DND-41 (cell line): ENCODE measurements at regions not wholly inside any gene's neighbourhood (a gene's known extent, or its start where the extent isn't known, plus 50 kb on each side); places are given as distances from the start of the nearest gene placed in this dataset.

ENCODE experiments used
- ATAC-seq: fragments of 200-7000 bp; cut with Tn5 transposase; 3 replicates; pipeline ENCODE4 v1.9.1; 2021; ENCODE audit warnings: low read depth; ENCODE audit not compliant: insufficient read depth
- DNase-seq: peaks from one replicate; pipeline ENCODE4 v3.0.0-alpha.2; 2020
- H2AFZ ChIP-seq: 2 replicates; pipeline ENCODE4 v1.6.0; 2012; ENCODE audit warnings: low read depth, low read length
- H3K27ac ChIP-seq: 2 replicates; pipeline ENCODE4 v1.5.1; 2012; ENCODE audit warnings: low read length, inconsistent platforms
- H3K27me3 ChIP-seq: fragments of 200-600 bp; sonication (generic); 2 replicates; pipeline ENCODE4 v1.6.0; 2012; ENCODE audit warnings: low read length, mild to moderate bottlenecking, inconsistent platforms; ENCODE audit not compliant: insufficient read depth, poor library complexity
- H3K36me3 ChIP-seq: 2 replicates; pipeline ENCODE4 v1.5.1; 2012; ENCODE audit warnings: low read length, inconsistent platforms; ENCODE audit not compliant: insufficient read depth
- H3K4me1 ChIP-seq: 2 replicates; pipeline ENCODE4 v1.5.1; 2012; ENCODE audit warnings: mild to moderate bottlenecking, low read length; ENCODE audit not compliant: insufficient read depth
- H3K4me2 ChIP-seq: 2 replicates; pipeline ENCODE4 v1.6.0; 2012; ENCODE audit warnings: mild to moderate bottlenecking, moderate library complexity, low read length, inconsistent platforms; ENCODE audit not compliant: insufficient read depth
- H3K4me3 ChIP-seq, 2 experiments: fragments of 200-600 bp in 1 of 2; shearing (Covaris generic) in 1 of 2; 2 replicates each; pipeline ENCODE4 v1.5.1; 2012 to 2016; ENCODE audit warnings: inconsistent platforms in 2 of 2, low read length in 2 of 2, mild to moderate bottlenecking in 2 of 2, low read depth in 1 of 2, moderate library complexity in 1 of 2
- H3K79me2 ChIP-seq: 2 replicates; pipeline ENCODE4 v1.6.0; 2012; ENCODE audit warnings: low read length, inconsistent platforms; ENCODE audit not compliant: insufficient read depth
- H3K9ac ChIP-seq: 2 replicates; pipeline ENCODE4 v1.6.0; 2012; ENCODE audit warnings: low read depth, mild to moderate bottlenecking, inconsistent platforms, low read length, moderate library complexity
- H3K9me3 ChIP-seq: 2 replicates; pipeline ENCODE4 v1.5.1; 2012; ENCODE audit warnings: low read length, moderate library complexity, mild to moderate bottlenecking, inconsistent platforms; ENCODE audit not compliant: insufficient read depth, severe bottlenecking
- H4K20me1 ChIP-seq: 2 replicates; pipeline ENCODE4 v1.6.0; 2012; ENCODE audit warnings: low read length; ENCODE audit not compliant: insufficient read depth
- EZH2 ChIP-seq: IDR thresholded peaks from 3 replicates; pipeline ENCODE4 v1.6.1; 2012; ENCODE audit warnings: borderline replicate concordance, low read depth, mild to moderate bottlenecking, moderate library complexity, low read length, inconsistent platforms; ENCODE audit not compliant: severe bottlenecking
- TF ChIP-seq, protein P1 (sequence below): IDR thresholded peaks from 2 replicates; pipeline ENCODE4 v1.5.1; 2012; ENCODE audit warnings: borderline replicate concordance, low read length, moderate library complexity, mild to moderate bottlenecking; ENCODE audit not compliant: poor library complexity, severe bottlenecking; ENCODE audit errors: extremely low read depth

DNA sequence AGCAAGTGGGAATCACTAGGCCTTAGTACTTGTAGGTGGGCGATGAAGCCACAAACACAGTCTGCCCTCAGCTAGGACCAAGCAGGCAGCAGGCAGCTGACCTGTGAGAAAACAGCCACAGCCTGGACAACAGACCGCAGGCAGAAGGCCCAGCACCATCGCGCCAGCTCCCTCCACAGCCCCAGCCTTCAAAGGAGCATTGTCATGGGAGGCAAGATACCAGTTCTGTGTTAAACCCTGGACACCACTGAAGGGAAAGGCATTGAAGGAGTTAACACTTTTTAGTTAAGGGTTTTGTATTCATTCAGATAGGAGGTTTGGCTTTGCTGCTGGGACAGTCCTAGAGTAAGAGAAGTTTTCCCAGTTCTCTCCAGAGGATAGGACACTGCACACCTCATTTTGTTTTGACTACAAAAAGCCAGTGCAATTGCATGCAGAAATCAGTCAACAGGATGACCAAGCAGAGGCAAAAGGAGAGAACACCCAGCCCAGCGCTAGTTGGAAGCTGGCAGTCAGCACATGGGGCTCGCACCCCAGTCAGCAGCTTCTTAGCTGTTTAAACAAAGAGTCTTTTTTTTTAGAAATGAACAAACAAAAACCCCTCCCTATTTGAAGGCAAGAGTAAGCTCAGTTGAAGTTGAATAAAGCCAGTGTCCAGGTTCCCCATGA lies 286.1 kb upstream of the TPM1 start:
- no peaks in the 10 kb centered on the region for H3K79me2 ChIP-seq
- ATAC-seq = no peak
- no peaks in the 10 kb centered on the region for H4K20me1 ChIP-seq
- H3K27ac ChIP-seq = no peak overlapping the region
- H3K27me3 ChIP-seq = peaks cover 3% of the 10 kb centered on the region
- H3K36me3 ChIP-seq = no peaks in the 10 kb centered on the region
- TF ChIP-seq EZH2 = no peak
- TF ChIP-seq, protein P1, sequence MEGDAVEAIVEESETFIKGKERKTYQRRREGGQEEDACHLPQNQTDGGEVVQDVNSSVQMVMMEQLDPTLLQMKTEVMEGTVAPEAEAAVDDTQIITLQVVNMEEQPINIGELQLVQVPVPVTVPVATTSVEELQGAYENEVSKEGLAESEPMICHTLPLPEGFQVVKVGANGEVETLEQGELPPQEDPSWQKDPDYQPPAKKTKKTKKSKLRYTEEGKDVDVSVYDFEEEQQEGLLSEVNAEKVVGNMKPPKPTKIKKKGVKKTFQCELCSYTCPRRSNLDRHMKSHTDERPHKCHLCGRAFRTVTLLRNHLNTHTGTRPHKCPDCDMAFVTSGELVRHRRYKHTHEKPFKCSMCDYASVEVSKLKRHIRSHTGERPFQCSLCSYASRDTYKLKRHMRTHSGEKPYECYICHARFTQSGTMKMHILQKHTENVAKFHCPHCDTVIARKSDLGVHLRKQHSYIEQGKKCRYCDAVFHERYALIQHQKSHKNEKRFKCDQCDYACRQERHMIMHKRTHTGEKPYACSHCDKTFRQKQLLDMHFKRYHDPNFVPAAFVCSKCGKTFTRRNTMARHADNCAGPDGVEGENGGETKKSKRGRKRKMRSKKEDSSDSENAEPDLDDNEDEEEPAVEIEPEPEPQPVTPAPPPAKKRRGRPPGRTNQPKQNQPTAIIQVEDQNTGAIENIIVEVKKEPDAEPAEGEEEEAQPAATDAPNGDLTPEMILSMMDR = no peak
- no peaks in the 10 kb centered on the region for H3K9me3 ChIP-seq
- no peak overlapping the region for H3K9ac ChIP-seq
- no peak overlapping the region for H3K4me2 ChIP-seq
- no peaks in the 10 kb centered on the region for H3K4me1 ChIP-seq
- DNase-seq = no peak
- no peak overlapping the region for H2AFZ ChIP-seq
- H3K4me3 ChIP-seq = no peak overlapping the region

DNA sequence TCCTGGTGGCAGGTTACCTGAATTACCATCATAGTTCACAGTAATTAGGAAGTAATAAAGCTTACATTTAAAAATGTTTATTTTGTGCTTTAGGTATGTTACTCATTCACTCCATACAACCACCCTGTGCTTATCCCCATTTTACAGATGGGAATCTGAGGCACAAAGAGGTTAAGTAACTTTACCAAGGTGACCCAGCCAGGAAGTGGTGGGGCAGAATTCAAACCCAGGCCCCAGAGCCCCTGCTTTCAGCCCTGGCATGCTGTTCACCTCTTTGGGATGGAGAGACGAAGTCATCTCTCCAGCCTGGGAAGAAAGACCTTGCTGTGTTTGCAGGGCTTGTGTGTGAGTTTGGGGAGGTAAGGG lies 285.6 kb upstream of the TPM1 start:
- DNase-seq = no peak
- H4K20me1 ChIP-seq = no peaks in the 10 kb centered on the region
- no peaks in the 10 kb centered on the region for H3K4me1 ChIP-seq
- no peak for ATAC-seq
- no peak for TF ChIP-seq EZH2
- TF ChIP-seq, protein P1 = no peak
- H3K4me3 ChIP-seq = no peak overlapping the region
- H3K27me3 ChIP-seq = peaks cover 3% of the 10 kb centered on the region
- no peaks in the 10 kb centered on the region for H3K79me2 ChIP-seq
- H3K36me3 ChIP-seq = no peaks in the 10 kb centered on the region
- H3K9ac ChIP-seq = no peak overlapping the region
- H3K27ac ChIP-seq = no peak overlapping the region
- H3K4me2 ChIP-seq = no peak overlapping the region
- no peak overlapping the region for H2AFZ ChIP-seq
- H3K9me3 ChIP-seq = no peaks in the 10 kb centered on the region

DNA sequence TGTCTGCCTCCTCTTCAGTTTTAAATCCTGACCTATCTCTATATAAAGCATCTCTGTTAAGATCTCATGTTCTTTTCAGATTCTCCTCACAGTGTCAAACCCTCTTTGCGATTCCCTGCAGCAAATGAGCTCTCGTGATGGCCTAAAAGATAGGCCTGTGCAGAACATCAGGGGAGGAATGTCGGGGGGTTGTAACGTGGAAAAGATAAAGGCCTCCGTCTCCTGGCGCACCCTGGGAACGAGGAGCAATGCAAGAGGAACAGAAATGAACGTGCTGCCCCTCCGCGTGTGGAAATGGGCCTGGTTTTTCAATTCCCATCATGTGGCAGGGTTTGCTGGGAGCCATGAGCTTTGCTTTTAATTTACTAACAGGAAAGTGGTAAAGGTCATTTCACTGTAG lies 285.0 kb upstream of the TPM1 start:
- Histone ChIP-seq H3K4me2 (no peak overlapping the region), H3K27ac (no peak overlapping the region), H4K20me1 (no peaks in the 10 kb centered on the region), H3K36me3 (no peaks in the 10 kb centered on the region), H3K79me2 (no peaks in the 10 kb centered on the region), H3K9ac (no peak overlapping the region), H3K4me1 (no peaks in the 10 kb centered on the region), H3K9me3 (no peaks in the 10 kb centered on the region), H2AFZ (no peak overlapping the region), H3K4me3 (no peak overlapping the region), H3K27me3 (peaks cover 3% of the 10 kb centered on the region)
- no peak for ATAC-seq
- no peak for TF ChIP-seq EZH2
- TF ChIP-seq, protein P1 = no peak
- no peak for DNase-seq
